Breast epithelium (tissue), 3 donors: ENCODE measurements at regions not wholly inside any gene's neighbourhood (a gene's known extent, or its start where the extent isn't known, plus 50 kb on each side); places are given as distances from the start of the nearest gene placed in this dataset.

Experiments
- POLR2A ChIP-seq: fragments of 450-650 bp; IDR thresholded peaks from one replicate; pipeline ENCODE4 v1.6.1; 2016; ENCODE audit warnings: antibody characterized with exemption, mild to moderate bottlenecking, moderate library complexity
- POLR2AphosphoS5 ChIP-seq, 3 donors: sonication (generic); formaldehyde crosslinking; IDR thresholded peaks; one replicate each; pipeline ENCODE4 v1.6.1; 2017; ENCODE audit warnings: antibody characterized with exemption in 3 of 3

- TF ChIP-seq POLR2A = no peak
- TF ChIP-seq POLR2AphosphoS5 (IDR thresholded peaks at IDR 0.05) = no peak
Observed at GRCh38 chr15:31474059-31474868, 147.6 kb downstream of the KLF13 start.
